ENCODE measurements at regions not wholly inside any gene's neighbourhood (a gene's known extent, or its start where the extent isn't known, plus 50 kb on each side); places are given as distances from the start of the nearest gene placed in this dataset.

DNA sequence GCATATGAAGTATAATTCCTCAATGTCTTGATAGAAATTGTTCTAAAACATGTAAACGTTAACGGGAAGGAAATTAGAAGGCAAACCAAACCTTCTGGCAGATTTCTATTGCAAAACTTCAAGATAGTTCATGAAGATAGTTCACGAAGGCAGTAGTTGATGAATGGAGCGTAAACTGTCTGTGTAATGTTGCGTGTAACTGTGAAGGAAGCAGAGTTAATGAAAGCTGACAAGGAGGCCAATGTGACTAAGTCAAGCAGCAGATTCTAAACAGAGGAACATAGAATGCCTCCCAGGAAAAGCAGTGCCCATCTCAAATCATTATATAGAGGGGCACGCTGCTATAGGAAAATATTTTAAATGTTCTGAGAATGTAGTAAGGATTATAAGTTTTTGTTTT is 659.7 kb upstream of the IGFBP3 start:
- no peak for DNase-seq (ENCODE audit: low read depth)

- DNase-seq (ENCODE audit: low read depth) = no peak
Observed at GRCh38 chr7:46577394-46577793, 656.3 kb upstream of the IGFBP3 start.

GRCh38 chr7:46576950-46577349 is 655.9 kb upstream of the IGFBP3 start:
- DNase-seq (ENCODE audit: low read depth) = peak; percentile 32

GRCh38 chr7:46572691-46573090 is 651.6 kb upstream of the IGFBP3 start:
- no peak for DNase-seq (ENCODE audit: low read depth)

DNA sequence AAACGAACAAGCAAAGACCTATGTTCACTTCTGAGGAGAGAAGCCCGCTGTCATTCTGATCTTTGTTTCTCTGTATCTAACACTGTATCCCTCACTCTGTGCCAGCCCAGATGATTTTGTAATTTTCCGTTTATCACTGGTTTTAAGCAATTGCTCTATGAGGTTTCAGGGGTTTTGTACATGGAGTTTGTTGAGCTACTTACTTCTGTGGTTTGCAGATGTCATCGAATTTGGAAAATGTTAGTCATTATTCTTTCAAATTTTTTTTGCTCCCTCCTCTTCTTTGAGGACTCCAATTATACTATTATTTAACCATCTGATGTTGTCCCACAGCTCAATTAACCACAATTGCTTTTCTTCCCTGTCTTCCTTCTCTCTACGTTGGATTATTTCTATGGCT is 650.9 kb upstream of the IGFBP3 start:
- peak; percentile 38 for DNase-seq (ENCODE audit: low read depth)

- DNase-seq (ENCODE audit: low read depth) = peak; percentile 83
Observed at GRCh38 chr7:46569133-46569465, 648.0 kb upstream of the IGFBP3 start.

DNA sequence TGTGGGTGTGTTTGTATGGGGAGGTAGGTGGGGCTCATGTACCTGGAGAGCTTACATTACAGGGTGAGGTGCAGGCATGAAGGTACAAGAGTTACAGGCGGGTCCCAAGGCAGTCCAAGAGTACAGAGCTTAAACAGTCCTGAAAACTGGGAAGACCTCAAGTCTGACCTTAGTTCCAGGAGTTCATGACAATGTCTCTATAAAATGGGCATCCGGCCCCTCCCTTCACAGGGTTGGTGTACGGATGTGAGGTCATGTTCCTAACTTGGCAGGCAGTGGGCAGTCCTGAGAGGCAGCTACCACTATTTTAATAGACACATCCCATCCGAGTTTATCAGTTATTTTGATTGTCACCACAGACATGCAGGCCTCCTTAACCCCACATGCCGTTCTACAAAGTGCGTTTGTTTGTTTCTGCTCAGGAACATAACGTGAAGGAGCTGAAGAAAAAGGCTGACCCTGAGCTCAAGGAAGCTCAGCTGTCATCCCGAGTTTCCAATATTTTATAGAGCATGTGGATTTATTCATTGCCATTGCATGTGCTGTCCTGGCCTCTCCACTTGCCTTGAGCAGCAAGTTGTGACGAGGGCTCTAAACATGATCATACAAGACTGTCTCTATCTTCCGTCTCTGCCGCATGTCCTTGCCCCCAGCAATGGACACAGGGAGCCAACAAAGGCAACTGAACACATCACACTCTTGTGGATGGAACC is 647.5 kb upstream of the IGFBP3 start:
- DNase-seq (ENCODE audit: low read depth) = peak; percentile 79

DNA sequence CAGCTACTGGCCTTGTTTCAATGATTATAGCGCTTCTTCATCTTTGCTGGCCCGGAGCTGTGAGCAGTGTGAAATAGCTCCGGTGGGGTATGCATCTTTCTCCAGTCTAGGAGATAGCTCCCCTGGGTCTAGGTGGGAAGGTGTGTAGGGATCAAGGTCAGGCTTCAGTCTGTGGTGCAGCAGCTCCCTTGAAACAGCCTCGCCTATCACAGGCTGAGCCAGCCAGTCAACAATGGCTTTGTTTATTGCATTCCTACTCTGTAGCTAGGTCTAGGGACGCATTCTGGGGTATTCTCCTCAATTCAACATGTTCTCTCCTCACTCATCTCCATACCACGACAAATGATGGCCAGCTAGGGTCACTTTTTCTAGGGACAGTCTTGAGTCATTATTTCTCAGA is 646.8 kb upstream of the IGFBP3 start:
- no peak for DNase-seq (ENCODE audit: low read depth)

GRCh38 chr7:46566097-46566774 is 645.2 kb upstream of the IGFBP3 start:
- no peak for DNase-seq (ENCODE audit: low read depth)

- no peak for DNase-seq (ENCODE audit: low read depth)
Observed at GRCh38 chr7:46565253-46566096, 644.4 kb upstream of the IGFBP3 start.

GRCh38 chr7:46559194-46559832 is 638.2 kb upstream of the IGFBP3 start:
- peak; percentile 86 for DNase-seq (ENCODE audit: low read depth)

GRCh38 chr7:46558482-46559193 is 637.6 kb upstream of the IGFBP3 start:
- DNase-seq (ENCODE audit: low read depth) = peak; percentile 85

GRCh38 chr7:46557781-46558180 is 636.7 kb upstream of the IGFBP3 start:
- no peak for DNase-seq (ENCODE audit: low read depth)

GRCh38 chr7:46557295-46557711 is 636.2 kb upstream of the IGFBP3 start:
- DNase-seq (ENCODE audit: low read depth) = peak; percentile 85

GRCh38 chr7:46554688-46555422 is 633.8 kb upstream of the IGFBP3 start:
- peak; percentile 85 for DNase-seq (ENCODE audit: low read depth)

DNA sequence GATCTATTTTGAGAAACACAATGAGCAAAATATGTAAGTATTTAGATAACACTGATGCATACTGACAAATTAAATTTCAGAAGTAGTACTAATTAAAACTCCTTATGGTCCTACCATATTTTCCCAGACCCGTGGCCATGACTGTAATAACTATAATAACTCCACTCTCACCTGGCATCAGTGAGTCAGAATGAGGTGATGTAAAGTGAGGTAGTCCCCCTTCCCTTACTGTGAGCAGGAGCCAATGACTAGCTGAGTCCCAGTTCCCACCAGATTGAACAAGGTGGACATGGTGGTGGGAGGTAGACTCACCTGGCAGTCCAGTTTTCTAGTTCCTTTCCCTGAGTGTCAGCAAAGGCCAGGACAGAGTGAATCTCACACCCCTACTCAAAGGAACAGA is 630.5 kb upstream of the IGFBP3 start:
- no peak for DNase-seq (ENCODE audit: low read depth)

- DNase-seq (ENCODE audit: low read depth) = no peak
Observed at GRCh38 chr7:46550864-46551263, 629.8 kb upstream of the IGFBP3 start.

DNA sequence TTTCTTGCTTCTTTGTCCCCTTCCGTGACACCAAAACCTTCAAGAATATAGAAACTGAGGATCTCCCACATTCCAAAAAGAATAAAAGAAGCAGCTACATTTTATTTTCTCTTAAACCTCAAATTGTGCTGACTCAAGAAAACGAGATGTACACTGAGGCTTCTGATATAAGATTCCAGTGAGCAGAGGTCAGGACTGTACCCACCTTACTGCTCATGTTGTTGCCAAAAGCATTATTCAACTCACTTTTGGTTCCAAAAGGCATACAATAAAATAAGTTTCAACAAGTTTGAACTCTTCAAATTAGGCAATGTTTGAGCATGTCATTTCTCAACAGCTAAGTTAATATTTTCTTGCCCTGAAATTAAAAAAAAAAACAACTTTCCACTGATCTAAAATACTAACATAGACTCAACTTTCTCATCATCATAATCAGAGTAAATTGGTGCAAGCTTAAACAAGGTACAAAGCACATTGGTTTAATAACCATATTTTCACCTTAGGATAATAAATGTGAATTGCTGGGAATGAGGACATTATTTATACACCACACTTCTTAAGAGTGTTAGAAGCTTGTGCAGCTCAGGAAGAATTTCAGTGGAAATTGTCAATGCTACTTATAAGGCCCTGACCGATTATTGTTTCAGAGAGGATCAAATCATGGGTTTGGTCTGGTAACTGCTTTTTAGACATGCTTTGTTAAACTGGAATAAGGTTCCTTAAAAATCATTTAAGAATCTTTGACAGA is 629.0 kb upstream of the IGFBP3 start:
- no peak for DNase-seq (ENCODE audit: low read depth)

- DNase-seq (ENCODE audit: low read depth) = no peak
Observed at GRCh38 chr7:46549347-46549746, 628.3 kb upstream of the IGFBP3 start.

GRCh38 chr7:46547044-46547443 is 626.0 kb upstream of the IGFBP3 start:
- no peak for DNase-seq (ENCODE audit: low read depth)
